CD8-positive, alpha-beta memory T cell (primary cell): ENCODE measurements at regions not wholly inside any gene's neighbourhood (a gene's known extent, or its start where the extent isn't known, plus 50 kb on each side); places are given as distances from the start of the nearest gene placed in this dataset.

Source experiments
- CTCF ChIA-PET: fragments of 350-600 bp; sonication (Branson Sonifier 250); formaldehyde crosslinking; loops from one replicate; lab custom pipeline; 2021; ENCODE audit warnings: antibody characterized with exemption; lab: Charles Lee
- POLR2A ChIA-PET: fragments of 350-600 bp; sonication (Branson Sonifier 250); formaldehyde crosslinking; loops from one replicate; lab custom pipeline; 2021; ENCODE audit warnings: antibody characterized with exemption; lab: Charles Lee
- DNase-seq, 5 donors: peaks; one replicate each; pipeline versions ENCODE4 v3.0.0 to v3.0.0-alpha.2; 2020 to 2022; ENCODE audit warnings: mixed read lengths in 1 of 5
- H3K27ac ChIP-seq: one replicate; pipeline ENCODE4 v1.7.0; 2013; ENCODE audit warnings: low read depth, mild to moderate bottlenecking, low read length, moderate library complexity
- H3K27me3 ChIP-seq: 2 replicates; pipeline ENCODE4 v1.7.0; 2013; ENCODE audit warnings: low read length, mild to moderate bottlenecking; ENCODE audit not compliant: insufficient read depth, poor library complexity, severe bottlenecking
- H3K36me3 ChIP-seq: 2 replicates; pipeline ENCODE4 v1.7.0; 2013; ENCODE audit warnings: mild to moderate bottlenecking, low read length, moderate library complexity; ENCODE audit not compliant: insufficient read depth
- H3K4me1 ChIP-seq: 2 replicates; pipeline ENCODE4 v1.7.0; 2013; ENCODE audit warnings: mild to moderate bottlenecking, low read length, moderate library complexity; ENCODE audit not compliant: insufficient read depth
- H3K4me3 ChIP-seq: 2 replicates; pipeline ENCODE4 v1.7.0; 2013; ENCODE audit warnings: mild to moderate bottlenecking, low read length
- H3K9me3 ChIP-seq: 2 replicates; pipeline ENCODE4 v1.7.0; 2013; ENCODE audit warnings: mild to moderate bottlenecking, low read length
- H3K27ac Mint-ChIP-seq, 8 donors: one replicate each; pipeline ENCODE4 v1.8.0; 2020 to 2021; ENCODE audit warnings: mixed read lengths in 8 of 8, mild to moderate bottlenecking in 6 of 8, inconsistent platforms in 3 of 8, moderate library complexity in 3 of 8
- H3K27me3 Mint-ChIP-seq, 2 donors: one replicate each; pipeline ENCODE4 v1.8.0; 2020 to 2021; ENCODE audit warnings: mixed read lengths in 2 of 2, mild to moderate bottlenecking in 1 of 2, moderate library complexity in 1 of 2
- H3K36me3 Mint-ChIP-seq, 3 donors: one replicate each; pipeline ENCODE4 v1.8.0; 2020 to 2021; ENCODE audit warnings: mixed read lengths in 3 of 3, inconsistent platforms in 1 of 3, mild to moderate bottlenecking in 1 of 3
- H3K4me1 Mint-ChIP-seq, 3 donors: one replicate each; pipeline ENCODE4 v1.8.0; 2020 to 2021; ENCODE audit warnings: mixed read lengths in 3 of 3, inconsistent platforms in 1 of 3, mild to moderate bottlenecking in 1 of 3
- H3K4me3 Mint-ChIP-seq, 7 donors: one replicate each; pipeline ENCODE4 v1.8.0; 2020 to 2021; ENCODE audit warnings: mixed read lengths in 7 of 7, mild to moderate bottlenecking in 6 of 7, moderate library complexity in 4 of 7, inconsistent platforms in 2 of 7
- H3K9me3 Mint-ChIP-seq, 5 donors: one replicate each; pipeline ENCODE4 v1.8.0; 2020 to 2022; ENCODE audit warnings: mixed read lengths in 5 of 5, mild to moderate bottlenecking in 3 of 5, moderate library complexity in 2 of 5, inconsistent platforms in 1 of 5

GRCh38 chrY:15468091-15468490 is 943.8 kb downstream of the NLGN4Y start:
- Mint-ChIP-seq H3K4me3 (no peak overlapping the region), H3K27me3 (peaks cover 0 to 2% of the 10 kb centered on the region in 2 donors), H3K36me3 (no peaks in the 10 kb centered on the region), H3K4me1 (no peaks in the 10 kb centered on the region), H3K27ac (no peak overlapping the region), H3K9me3 (no peaks in the 10 kb centered on the region)
- Histone ChIP-seq H3K9me3 (no peaks in the 10 kb centered on the region), H3K4me3 (no peak overlapping the region), H3K4me1 (no peaks in the 10 kb centered on the region), H3K27me3 (no peaks in the 10 kb centered on the region), H3K36me3 (no peaks in the 10 kb centered on the region), H3K27ac (no peak overlapping the region)
- POLR2A ChIA-PET, result no interaction called here
- DNase-seq, result no peak
- CTCF ChIA-PET, result no interaction called here

DNA sequence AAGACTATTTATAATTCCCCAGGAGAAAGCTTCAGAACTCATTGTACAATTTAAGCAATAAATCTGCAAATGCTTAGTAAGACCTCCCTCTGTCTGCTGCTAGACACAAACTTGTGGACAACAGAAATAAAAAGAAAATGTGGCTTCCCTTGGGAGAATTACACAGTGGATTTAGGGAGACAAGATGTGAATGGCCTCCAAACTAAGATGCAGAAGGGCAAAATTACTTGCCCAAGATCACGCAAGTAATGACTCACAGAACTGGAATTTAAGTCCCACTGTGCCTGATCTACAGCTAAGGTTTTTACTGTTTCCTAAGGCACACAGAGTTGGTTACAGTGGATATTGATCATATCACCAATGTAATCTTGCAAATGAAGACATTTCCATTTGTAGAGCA is 947.0 kb downstream of the NLGN4Y start:
- Histone ChIP-seq H3K27ac (no peak overlapping the region), H3K9me3 (no peaks in the 10 kb centered on the region), H3K4me1 (no peaks in the 10 kb centered on the region), H3K27me3 (no peaks in the 10 kb centered on the region), H3K36me3 (no peaks in the 10 kb centered on the region), H3K4me3 (no peak overlapping the region)
- no peaks in the 10 kb centered on the region for H3K36me3 Mint-ChIP-seq
- H3K27me3 Mint-ChIP-seq, result no peaks in the 10 kb centered on the region
- ChIA-PET CTCF (interaction anchor here (0.5 kb wide), 1 partner anchor 1750 kb away, joined by 3 read pairs; no protein-coding TSS in a partner anchor), POLR2A (no interaction called here)
- no peaks in the 10 kb centered on the region for H3K9me3 Mint-ChIP-seq
- no peak for DNase-seq
- no peak overlapping the region for H3K27ac Mint-ChIP-seq
- no peaks in the 10 kb centered on the region for H3K4me1 Mint-ChIP-seq
- H3K4me3 Mint-ChIP-seq, result no peak overlapping the region

DNA sequence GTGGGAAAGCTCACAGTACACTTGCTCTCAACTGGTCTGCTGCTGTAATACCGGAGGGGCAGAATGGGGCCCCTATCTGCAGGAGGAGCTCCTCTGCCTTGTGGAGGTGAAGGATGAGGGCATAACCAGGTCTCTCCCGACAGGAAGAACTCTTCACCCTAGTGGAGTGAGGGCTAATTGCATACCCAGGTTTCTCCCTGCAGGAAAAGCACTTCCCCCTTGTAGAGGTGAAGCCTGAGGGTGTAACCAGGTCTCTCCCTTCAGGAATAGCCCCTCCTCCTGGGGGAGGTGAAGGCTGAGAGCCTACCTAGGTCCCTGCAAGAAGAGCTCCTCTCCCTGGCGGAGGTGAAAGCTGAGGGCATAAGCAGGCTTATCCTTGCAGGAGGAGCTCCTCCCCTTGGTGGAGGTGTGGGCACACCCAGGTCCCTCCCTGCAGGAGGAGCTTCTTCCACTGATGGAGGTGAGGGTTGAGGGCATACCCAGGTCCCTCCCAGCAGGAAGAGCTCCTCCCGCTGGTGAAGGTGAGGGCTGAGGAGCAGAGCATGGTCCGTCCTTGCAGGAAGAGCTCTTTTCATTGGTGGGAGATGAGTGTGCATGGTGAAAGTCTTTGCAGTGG is 954.1 kb downstream of the NLGN4Y start:
- POLR2A ChIA-PET, result no interaction called here
- Mint-ChIP-seq H3K27me3 (no peaks in the 10 kb centered on the region), H3K36me3 (no peaks in the 10 kb centered on the region), H3K4me3 (no peak overlapping the region), H3K9me3 (no peaks in the 10 kb centered on the region), H3K4me1 (no peaks in the 10 kb centered on the region), H3K27ac (no peak overlapping the region)
- Histone ChIP-seq H3K9me3 (no peaks in the 10 kb centered on the region), H3K4me1 (no peaks in the 10 kb centered on the region), H3K27ac (no peak overlapping the region), H3K4me3 (no peak overlapping the region), H3K36me3 (no peaks in the 10 kb centered on the region), H3K27me3 (no peaks in the 10 kb centered on the region)
- CTCF ChIA-PET, result no interaction called here
- no peak for DNase-seq

DNA sequence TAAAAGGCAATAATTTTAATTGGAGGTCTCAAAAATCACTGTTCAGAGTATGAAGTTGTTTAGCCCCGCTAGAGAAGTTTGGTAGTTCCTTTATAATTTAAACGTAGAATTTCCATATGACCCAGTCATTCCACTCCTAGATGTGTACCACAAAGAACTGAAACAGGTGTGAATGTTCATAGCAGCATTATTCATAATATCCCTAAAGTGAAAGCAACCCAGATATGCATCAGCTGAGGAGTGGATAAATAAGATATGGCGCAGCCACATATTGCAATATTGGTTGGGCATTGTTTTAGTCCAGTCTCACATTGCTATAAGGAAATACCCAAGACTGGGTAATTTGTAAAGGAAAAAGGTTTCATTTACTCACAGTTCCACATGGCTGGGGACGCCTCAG is 976.2 kb downstream of the NLGN4Y start:
- no peaks in the 10 kb centered on the region for H3K36me3 ChIP-seq
- DNase-seq, result no peak
- no peaks in the 10 kb centered on the region for H3K4me1 ChIP-seq
- Mint-ChIP-seq H3K4me1 (no peaks in the 10 kb centered on the region), H3K27me3 (peaks cover 0 to 12% of the 10 kb centered on the region in 2 donors), H3K9me3 (no peaks in the 10 kb centered on the region), H3K36me3 (no peaks in the 10 kb centered on the region), H3K4me3 (no peak overlapping the region), H3K27ac (no peak overlapping the region)
- no peaks in the 10 kb centered on the region for H3K27me3 ChIP-seq
- H3K9me3 ChIP-seq, result no peaks in the 10 kb centered on the region
- no peak overlapping the region for H3K27ac ChIP-seq
- CTCF ChIA-PET, result no interaction called here
- H3K4me3 ChIP-seq, result no peak overlapping the region
- POLR2A ChIA-PET, result no interaction called here

- Mint-ChIP-seq H3K36me3 (no peaks in the 10 kb centered on the region), H3K27me3 (peaks cover 0 to 12% of the 10 kb centered on the region in 2 donors), H3K4me1 (no peaks in the 10 kb centered on the region), H3K4me3 (no peak overlapping the region), H3K9me3 (no peaks in the 10 kb centered on the region), H3K27ac (no peak overlapping the region)
- Histone ChIP-seq H3K9me3 (no peaks in the 10 kb centered on the region), H3K4me3 (no peak overlapping the region), H3K27ac (no peak overlapping the region), H3K36me3 (no peaks in the 10 kb centered on the region), H3K27me3 (no peaks in the 10 kb centered on the region), H3K4me1 (no peaks in the 10 kb centered on the region)
- CTCF ChIA-PET, result no interaction called here
- POLR2A ChIA-PET, result no interaction called here
- no peak for DNase-seq
Measured at GRCh38 chrY:15501181-15501580, 976.9 kb downstream of the NLGN4Y start.

DNA sequence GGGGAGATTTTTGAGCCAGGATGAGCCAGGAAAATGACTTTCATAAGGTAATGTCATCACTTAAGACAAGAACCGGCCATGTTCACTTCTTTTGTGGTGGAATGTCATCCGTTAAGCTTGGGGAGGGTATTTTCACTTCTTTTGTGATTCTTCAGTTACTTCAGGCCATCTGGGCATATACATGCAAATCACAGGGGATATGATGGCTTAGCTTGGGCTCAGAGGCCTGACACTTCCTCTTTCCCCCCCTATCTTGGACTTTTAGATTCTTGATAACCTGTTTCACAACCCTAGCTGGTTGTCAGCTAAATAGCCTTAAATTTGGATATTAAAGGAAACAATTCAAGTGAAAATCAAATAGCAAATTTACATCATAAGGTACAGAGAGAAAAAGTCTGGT is 986.0 kb downstream of the NLGN4Y start:
- Mint-ChIP-seq H3K27me3 (no peaks in the 10 kb centered on the region), H3K27ac (no peak overlapping the region), H3K4me1 (no peaks in the 10 kb centered on the region), H3K36me3 (no peaks in the 10 kb centered on the region), H3K9me3 (no peaks in the 10 kb centered on the region), H3K4me3 (no peak overlapping the region)
- no peaks in the 10 kb centered on the region for H3K4me1 ChIP-seq
- no peaks in the 10 kb centered on the region for H3K27me3 ChIP-seq
- no peaks in the 10 kb centered on the region for H3K9me3 ChIP-seq
- CTCF ChIA-PET, result no interaction called here
- DNase-seq, result no peak
- no peak overlapping the region for H3K27ac ChIP-seq
- H3K36me3 ChIP-seq, result no peaks in the 10 kb centered on the region
- POLR2A ChIA-PET, result no interaction called here
- no peak overlapping the region for H3K4me3 ChIP-seq

GRCh38 chrY:15510984-15511650 is 986.8 kb downstream of the NLGN4Y start:
- no peaks in the 10 kb centered on the region for H3K4me1 ChIP-seq
- CTCF ChIA-PET, result no interaction called here
- no peaks in the 10 kb centered on the region for H3K36me3 ChIP-seq
- no peak for DNase-seq
- no peak overlapping the region for H3K27ac Mint-ChIP-seq
- no peaks in the 10 kb centered on the region for H3K9me3 ChIP-seq
- H3K27ac ChIP-seq, result no peak overlapping the region
- POLR2A ChIA-PET, result no interaction called here
- H3K36me3 Mint-ChIP-seq, result no peaks in the 10 kb centered on the region
- H3K27me3 ChIP-seq, result no peaks in the 10 kb centered on the region
- H3K27me3 Mint-ChIP-seq, result no peaks in the 10 kb centered on the region
- H3K4me3 ChIP-seq, result no peak overlapping the region
- no peak overlapping the region for H3K4me3 Mint-ChIP-seq
- no peaks in the 10 kb centered on the region for H3K4me1 Mint-ChIP-seq
- H3K9me3 Mint-ChIP-seq, result no peaks in the 10 kb centered on the region

DNA sequence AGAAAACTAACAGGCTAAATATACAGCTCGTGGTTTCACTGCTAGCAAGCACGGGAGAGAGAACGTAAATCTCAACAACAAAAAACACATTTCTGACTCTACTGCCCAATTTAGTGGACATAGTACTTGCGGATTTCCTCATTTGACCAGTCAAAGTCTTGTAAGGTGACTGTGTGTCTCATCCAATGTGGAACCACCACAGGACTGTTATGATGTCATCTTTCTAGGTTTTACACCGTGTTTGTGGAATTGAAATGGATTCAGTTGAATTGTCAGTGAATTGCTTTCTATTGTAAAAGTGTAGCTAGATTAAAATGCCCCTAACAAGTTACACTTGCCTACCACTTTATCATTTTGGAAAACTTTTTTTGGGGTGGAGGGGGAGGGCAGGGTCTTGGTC is 1010.8 kb downstream of the NLGN4Y start:
- Mint-ChIP-seq H3K9me3 (no peaks in the 10 kb centered on the region), H3K27me3 (no peaks in the 10 kb centered on the region), H3K4me1 (no peaks in the 10 kb centered on the region), H3K4me3 (no peak overlapping the region), H3K27ac (no peak overlapping the region), H3K36me3 (no peaks in the 10 kb centered on the region)
- no peaks in the 10 kb centered on the region for H3K9me3 ChIP-seq
- DNase-seq, result no peak
- H3K27me3 ChIP-seq, result no peaks in the 10 kb centered on the region
- no peak overlapping the region for H3K27ac ChIP-seq
- CTCF ChIA-PET, result interaction anchor here (1.0 kb wide), 1 partner anchor 21 kb away, joined by 3 read pairs; no protein-coding TSS in a partner anchor
- H3K4me1 ChIP-seq, result no peaks in the 10 kb centered on the region
- POLR2A ChIA-PET, result no interaction called here
- H3K36me3 ChIP-seq, result no peaks in the 10 kb centered on the region
- no peak overlapping the region for H3K4me3 ChIP-seq
